ENCODE measurements at regions not wholly inside any gene's neighbourhood (a gene's known extent, or its start where the extent isn't known, plus 50 kb on each side); places are given as distances from the start of the nearest gene placed in this dataset.

- no peaks in the 10 kb centered on the region for H3K4me1 ChIP-seq
- TF ChIP-seq CTCF (IDR thresholded peaks at IDR 0.05) (no peak), POLR2AphosphoS5 (IDR thresholded peaks at IDR 0.05) (no peak)
- ATAC-seq (ENCODE audit: low FRiP score in 2 of 2) (no peak), DNase-seq (no peak)
- H3K27ac ChIP-seq = no peak overlapping the region
- no peaks in the 10 kb centered on the region for H3K36me3 ChIP-seq
- WGBS, 2 donors = 78 to 83% methylated on average over 5 of the region's 5 CpGs
- no peaks in the 10 kb centered on the region for H3K9me3 ChIP-seq
- no peaks in the 10 kb centered on the region for H3K27me3 ChIP-seq
- H3K4me3 ChIP-seq = no peak overlapping the region
Measured at GRCh38 chr4:14833053-14833452, 169.2 kb upstream of the CPEB2 start.

- H3K4me3 ChIP-seq = no peak overlapping the region
Measured at GRCh38 chr4:14834382-14834781, 167.9 kb upstream of the CPEB2 start.

GRCh38 chr4:14835288-14835687 is 167.0 kb upstream of the CPEB2 start:
- 58 to 77% methylated on average over 1 of the region's 1 CpG for whole genome bisulfite sequencing, 2 donors
- TF ChIP-seq EP300 (IDR thresholded peaks at IDR 0.05) (no peak), POLR2A (IDR thresholded peaks at IDR 0.05) (no peak), CTCF (IDR thresholded peaks at IDR 0.05) (no peak), POLR2AphosphoS5 (IDR thresholded peaks at IDR 0.05) (no peak)
- DNase-seq (no peak), ATAC-seq (ENCODE audit: low FRiP score in 2 of 2) (no peak)
- no peak overlapping the region for H3K4me3 ChIP-seq
- H3K27ac ChIP-seq = no peak overlapping the region
- H3K36me3 ChIP-seq = no peaks in the 10 kb centered on the region
- no peaks in the 10 kb centered on the region for H3K4me1 ChIP-seq
- H3K27me3 ChIP-seq = no peaks in the 10 kb centered on the region
- no peaks in the 10 kb centered on the region for H3K9me3 ChIP-seq

More at GRCh38 chr4:14834382-14834781, 167.9 kb upstream of the CPEB2 start:
- TF ChIP-seq POLR2A (IDR thresholded peaks at IDR 0.05) (no peak), POLR2AphosphoS5 (IDR thresholded peaks at IDR 0.05) (no peak), EP300 (IDR thresholded peaks at IDR 0.05) (no peak), CTCF (IDR thresholded peaks at IDR 0.05) (no peak)
- no peaks in the 10 kb centered on the region for H3K27me3 ChIP-seq
- no peak for ATAC-seq (ENCODE audit: low FRiP score in 2 of 2)
- DNase-seq = no peak
- 47 to 75% methylated on average over 1 of the region's 1 CpG for WGBS, 2 donors
- no peaks in the 10 kb centered on the region for H3K4me1 ChIP-seq
- H3K36me3 ChIP-seq = no peaks in the 10 kb centered on the region
- H3K9me3 ChIP-seq = no peaks in the 10 kb centered on the region
- H3K27ac ChIP-seq = no peak overlapping the region

GRCh38 chr4:14835708-14836425 is 166.4 kb upstream of the CPEB2 start:
- ATAC-seq (ENCODE audit: low FRiP score in 2 of 2) (no peak), DNase-seq (no peak)
- no peaks in the 10 kb centered on the region for H3K36me3 ChIP-seq
- peak overlapping the region in 1 of 4 donors; percentile 8 for H3K27ac ChIP-seq
- H3K4me3 ChIP-seq = no peak overlapping the region
- no peaks in the 10 kb centered on the region for H3K9me3 ChIP-seq
- no peaks in the 10 kb centered on the region for H3K27me3 ChIP-seq
- 80 to 85% methylated on average over 3 of the region's 3 CpGs for WGBS, 2 donors
- TF ChIP-seq CTCF (IDR thresholded peaks at IDR 0.05) (no peak), EP300 (IDR thresholded peaks at IDR 0.05) (no peak), POLR2AphosphoS5 (IDR thresholded peaks at IDR 0.05) (no peak), POLR2A (IDR thresholded peaks at IDR 0.05) (no peak)
- H3K4me1 ChIP-seq = no peaks in the 10 kb centered on the region

- Histone ChIP-seq H3K27ac (no peak overlapping the region), H3K9me3 (no peaks in the 10 kb centered on the region), H3K36me3 (no peaks in the 10 kb centered on the region), H3K4me1 (peaks cover 0 to 8% (median 1%) of the 10 kb centered on the region in 4 donors), H3K27me3 (no peaks in the 10 kb centered on the region), H3K4me3 (no peak overlapping the region)
- TF ChIP-seq POLR2A (IDR thresholded peaks at IDR 0.05) = no peak
- peak in 1 of 6 experiments; percentile 39 for TF ChIP-seq CTCF (IDR thresholded peaks at IDR 0.05)
- TF ChIP-seq EP300 (IDR thresholded peaks at IDR 0.05) = no peak
- no peak for TF ChIP-seq POLR2AphosphoS5 (IDR thresholded peaks at IDR 0.05)
- ATAC-seq (ENCODE audit: low FRiP score in 2 of 2) = peak; percentile 32 to 34
- no peak for DNase-seq
- 67 to 70% methylated on average over 4 of the region's 4 CpGs for whole genome bisulfite sequencing, 2 donors
Measured at GRCh38 chr4:14837860-14838259, 164.4 kb upstream of the CPEB2 start.
